ENCODE measurements at regions not wholly inside any gene's neighbourhood (a gene's known extent, or its start where the extent isn't known, plus 50 kb on each side); places are given as distances from the start of the nearest gene placed in this dataset.

DNA sequence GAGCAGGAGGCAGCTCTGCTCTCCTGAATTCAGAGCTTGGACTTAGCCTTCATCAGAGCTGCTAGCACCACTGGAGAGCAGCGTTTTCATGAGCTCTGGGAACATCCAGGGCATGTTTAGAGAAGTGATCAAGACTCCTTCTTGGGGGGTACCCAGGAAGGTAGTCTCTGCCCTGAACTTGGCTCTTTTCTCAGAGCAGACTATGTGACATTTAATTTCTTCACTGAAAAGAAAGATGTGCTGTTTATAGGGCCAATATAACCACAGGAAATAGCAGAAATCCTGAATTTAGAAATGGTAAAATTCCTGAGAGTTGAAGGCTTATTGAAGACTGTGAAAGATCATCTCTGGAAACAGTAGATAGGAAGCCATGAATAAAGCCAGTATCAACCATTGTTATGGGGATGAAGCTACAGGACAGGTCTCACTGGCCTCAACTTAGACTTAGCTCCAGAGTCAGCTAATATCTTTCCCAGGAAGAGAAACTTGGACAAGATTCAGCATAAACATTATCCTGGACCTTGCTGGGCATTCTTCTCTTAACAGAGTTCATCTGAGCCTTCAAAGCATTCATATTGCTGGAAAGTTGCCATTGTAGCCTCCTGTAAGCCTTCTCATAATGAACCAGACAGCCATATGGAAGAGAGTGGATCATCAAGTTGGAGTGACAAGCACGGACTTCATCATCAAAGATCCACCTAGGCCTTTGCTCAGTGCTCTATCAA is 386.6 kb upstream of the THBS1 start:
- DNase-seq: no peak

DNA sequence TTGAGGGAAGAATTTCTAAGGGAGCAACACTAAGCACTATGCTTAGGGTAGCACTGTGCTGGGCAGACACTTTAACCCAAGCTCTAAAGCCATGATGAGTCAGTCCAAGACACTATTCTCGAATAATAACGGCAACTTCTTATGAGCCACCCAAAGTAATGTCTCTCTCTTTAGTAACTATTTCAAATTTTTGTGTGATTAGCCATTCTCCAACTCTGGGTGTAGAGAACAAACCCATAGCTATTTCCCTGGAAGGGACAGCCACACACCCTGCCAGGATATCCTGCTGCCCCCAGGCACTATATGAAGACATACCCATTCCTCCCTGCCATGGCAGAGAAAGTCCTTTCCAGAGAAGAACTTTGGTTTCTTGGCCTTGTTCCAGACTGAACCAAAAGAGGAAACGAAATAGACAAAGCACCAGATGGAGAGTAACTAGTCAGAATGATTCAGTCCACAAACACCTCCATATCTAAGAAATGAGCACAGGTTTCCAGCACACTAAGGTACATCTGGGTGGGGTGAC is 384.9 kb upstream of the THBS1 start:
- DNase-seq: no peak

DNA sequence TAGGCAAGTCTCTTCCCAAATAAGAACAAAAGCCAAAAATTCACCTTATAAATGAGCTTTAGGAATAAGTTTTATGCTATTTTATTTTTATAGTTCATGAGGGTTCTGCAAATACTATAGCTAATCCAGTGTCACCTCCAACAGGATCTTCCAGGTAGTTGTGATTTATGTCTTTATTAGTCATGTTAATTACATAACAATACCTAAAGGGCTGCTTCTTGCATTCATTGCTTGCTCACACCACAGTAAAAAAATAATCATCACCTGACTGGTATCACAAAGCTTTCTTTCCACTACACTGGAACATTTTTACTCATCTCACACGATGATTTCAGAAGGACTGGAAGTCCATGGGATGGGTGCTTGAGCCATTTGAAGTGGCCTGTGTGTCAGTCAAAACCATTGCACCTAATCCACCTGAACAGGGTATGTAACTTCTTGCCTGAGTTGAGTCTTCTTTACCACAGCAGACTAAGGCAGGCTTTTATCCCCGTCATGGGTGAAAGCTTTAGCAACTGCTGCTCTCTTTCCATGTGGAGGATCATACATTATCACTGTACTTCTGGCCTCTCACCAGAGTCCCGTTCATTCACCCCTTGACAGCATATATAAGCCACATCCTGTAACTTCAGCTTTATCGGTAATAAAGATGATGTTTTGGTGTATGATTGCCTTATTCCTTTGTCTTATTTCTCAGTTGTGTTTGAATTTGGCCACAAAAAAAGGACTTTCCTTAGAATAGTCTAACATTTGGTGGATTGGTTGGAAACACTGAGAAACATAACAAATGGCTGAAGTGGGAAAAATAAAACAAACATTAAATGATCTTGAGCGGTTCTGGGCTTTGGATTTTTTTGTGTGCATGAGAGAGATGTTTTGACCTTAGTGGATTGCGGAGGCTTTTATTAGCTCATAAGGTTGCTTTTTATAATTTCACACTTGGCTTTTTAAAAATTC is 382.6 kb upstream of the THBS1 start:
- no peak for DNase-seq

DNA sequence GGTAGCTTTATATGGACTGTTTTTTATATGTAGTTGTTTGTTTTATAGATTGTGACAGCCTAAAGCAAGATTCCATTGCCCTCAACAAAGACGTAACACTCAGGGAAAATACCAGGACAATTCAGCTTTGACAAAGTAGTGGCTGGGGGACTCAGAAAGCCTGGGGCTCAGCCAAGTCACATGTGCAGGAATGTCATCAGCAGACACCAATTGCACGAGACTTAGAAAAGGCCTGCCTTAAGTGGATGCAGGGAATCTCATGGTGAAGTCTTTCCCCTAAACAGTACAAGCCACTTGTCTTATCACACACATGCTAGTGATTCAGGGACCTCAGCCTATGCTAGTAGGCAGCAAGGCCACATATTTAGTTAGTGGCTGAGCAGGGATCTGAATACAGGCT is 381.8 kb upstream of the THBS1 start:
- DNase-seq: no peak

DNA sequence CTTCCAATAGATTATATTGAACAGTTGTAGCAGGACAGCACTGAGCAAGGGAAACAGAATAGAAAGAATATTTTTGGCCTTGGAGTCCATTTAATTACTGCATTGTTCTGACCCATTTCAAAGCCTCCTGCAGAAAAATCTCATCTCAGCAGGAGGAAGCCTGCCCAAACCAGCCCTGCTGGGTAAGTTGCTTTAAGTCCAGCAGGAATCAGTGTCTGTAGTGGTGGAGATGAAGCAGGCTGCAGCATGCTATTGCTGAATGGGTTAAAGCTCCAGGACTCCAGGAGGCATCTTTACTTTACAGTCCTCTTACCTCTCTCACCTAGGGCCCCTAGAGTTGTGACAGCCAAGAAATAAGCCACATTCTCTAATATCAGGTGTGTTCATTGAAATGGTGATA is 380.3 kb upstream of the THBS1 start:
- DNase-seq: no peak

DNA sequence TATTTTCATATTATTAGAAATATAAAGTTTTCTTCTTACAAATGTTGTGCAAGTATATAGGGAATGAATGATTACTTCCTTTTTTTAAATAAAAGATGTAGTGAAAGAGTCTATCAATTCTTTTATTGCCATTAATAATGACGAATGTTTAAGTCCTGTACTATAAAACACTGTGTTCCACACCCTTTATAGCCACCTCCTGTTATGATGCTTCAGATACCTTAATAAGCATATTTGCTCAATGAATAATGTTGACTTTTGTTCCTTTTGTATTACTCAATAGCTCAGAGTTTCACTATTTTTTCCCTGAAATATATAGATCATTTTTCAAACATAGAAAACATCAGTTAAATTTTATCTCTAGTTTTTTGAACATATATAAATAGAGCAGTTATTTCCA is 378.2 kb upstream of the THBS1 start:
- no peak for DNase-seq

DNA sequence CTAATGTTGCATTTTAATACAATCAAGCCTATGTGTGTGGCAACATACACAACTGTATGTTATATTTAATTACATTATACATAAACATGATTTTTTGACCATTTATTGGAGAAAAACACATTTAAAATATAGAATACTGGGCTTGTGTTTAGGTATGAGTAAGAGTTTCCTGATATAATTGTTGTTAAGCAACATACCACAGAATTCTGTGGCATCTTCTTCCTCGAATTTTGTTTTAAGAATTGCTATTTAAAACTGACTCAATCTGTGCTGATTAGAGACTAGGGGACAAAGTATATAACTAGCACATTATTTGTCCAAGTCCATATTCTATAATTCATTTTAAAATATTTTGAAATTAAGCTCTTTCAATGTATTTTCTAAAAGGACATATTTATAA is 376.8 kb upstream of the THBS1 start:
- no peak for DNase-seq

DNA sequence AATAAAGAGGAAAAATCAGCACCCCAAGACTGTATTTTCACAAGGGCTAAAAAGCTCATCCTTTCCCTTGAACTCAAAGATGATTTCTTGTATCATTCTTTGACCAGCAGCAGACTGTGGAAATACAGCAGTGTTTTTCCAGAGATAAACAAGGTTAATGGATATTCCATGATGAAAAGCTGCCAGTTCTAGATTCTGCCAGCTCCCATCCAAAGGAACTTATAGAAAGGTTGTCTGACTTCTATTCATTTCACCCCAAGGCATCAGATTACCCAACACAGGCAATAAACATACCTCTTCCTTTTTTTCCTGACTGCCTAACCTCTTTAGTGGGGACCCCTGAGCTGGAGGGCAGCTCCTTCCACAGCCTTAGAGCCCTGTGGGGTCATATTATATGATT is 375.8 kb upstream of the THBS1 start:
- no peak for DNase-seq

DNA sequence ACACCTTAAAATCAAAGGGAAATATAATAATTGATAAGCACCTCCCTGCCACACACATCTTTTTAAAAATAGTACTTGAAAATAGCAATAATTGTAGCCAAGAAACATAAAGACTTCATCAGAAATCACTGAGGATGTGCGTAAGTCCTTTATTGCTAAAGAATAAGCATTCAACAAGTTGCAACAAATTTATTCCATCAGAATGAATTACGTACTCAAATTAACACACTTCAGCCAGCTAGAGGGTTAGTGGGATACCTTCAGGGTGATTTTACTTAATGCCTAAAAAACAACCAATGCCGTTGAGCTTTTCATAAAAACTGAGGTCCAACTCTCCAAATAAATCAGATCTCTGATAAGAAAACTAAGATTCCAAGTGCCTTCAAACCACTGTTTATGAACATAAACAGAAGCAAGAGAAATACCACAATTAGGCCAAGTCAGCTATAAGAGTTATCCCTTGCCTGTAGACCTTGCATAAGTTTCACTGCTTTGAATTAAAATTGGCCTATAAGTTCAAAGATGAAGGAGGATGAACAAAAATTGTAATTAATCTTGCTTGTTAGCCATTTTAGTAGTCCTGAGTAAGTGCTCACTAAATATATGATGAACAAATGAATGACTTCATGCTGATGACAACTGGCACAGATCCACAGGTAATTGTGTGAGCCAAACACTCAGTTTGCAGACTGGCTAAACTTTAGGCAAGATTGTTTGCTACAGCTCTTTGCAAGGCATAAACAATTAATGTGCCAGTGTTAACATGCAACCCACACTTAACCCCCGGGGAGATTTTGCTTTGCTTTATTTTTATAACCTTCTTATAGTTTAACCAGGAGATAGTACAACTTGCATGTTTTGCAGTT is 375.1 kb upstream of the THBS1 start:
- no peak for DNase-seq

DNA sequence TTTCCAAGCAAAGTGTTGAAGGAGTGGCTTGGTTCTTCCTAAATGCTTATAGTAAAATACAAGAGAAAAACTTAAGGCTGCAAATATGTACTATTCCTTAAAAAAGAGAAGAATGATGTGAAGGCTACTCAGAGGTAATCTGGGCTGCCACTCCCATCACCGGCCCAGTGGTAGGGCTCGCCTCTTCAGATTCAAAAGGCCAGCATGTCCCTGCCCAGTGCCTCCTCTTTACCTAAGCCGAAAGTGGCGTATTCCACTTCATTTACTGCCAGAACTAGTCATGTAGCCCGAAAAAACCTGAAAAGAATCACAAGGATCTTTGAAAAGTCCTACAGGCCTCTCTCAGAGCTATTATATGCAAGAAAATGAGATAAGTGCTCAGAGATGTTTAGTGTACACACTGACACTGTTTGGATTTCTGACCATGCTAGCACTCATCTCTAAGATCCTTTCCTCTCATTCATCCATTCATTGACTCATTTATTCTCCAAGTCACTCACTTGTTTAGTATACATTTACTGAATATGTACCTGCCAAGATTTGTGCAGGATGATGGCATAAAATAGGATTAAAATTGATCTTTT is 373.3 kb upstream of the THBS1 start:
- DNase-seq: no peak

DNA sequence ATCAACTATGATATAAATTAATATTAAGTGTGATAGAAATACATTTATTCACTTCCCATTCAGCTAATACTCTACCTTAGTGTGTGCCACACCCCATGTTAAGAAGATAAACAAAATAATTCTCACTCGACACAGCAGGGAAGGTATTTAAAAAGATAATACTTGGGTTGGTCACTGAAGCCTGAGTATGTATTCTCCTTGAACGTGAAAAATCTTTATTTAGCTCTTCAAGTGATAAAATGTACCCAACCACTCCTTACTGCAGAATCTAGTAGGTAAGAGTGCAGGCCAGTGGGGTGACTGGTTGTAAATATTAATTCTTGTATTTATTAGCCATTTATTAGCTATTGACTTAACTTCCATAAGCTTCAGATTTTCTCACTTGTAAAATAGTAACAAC is 372.7 kb upstream of the THBS1 start:
- DNase-seq: no peak

DNA sequence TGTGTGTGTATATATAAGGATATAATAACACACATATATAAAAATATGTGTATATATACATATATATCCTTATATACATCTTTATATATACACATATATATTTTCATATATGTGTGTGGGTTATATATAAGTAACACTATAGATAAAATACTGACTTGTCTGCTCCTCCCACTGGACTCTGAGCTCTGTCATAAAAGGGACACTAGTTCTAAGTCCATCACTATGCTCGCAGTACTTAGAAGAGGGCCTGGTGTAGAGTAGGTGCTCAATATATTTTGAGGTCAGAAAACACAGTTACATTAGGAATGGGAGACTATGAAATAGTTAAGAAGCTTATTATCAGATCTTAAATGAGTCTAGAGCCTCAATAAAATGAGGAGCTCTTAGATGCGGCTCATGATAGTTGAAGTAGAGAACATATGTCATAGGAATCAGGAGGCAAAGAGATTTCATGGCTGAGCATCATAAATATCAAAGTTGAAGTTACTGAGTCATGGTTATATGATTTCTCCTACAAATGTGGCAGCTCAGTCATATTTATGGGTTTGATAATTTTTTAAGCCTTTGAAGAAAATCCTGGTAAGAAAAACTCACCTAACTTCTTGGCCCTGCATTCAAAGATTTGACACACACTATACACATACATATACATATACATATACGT is 371.2 kb upstream of the THBS1 start:
- DNase-seq: no peak

DNA sequence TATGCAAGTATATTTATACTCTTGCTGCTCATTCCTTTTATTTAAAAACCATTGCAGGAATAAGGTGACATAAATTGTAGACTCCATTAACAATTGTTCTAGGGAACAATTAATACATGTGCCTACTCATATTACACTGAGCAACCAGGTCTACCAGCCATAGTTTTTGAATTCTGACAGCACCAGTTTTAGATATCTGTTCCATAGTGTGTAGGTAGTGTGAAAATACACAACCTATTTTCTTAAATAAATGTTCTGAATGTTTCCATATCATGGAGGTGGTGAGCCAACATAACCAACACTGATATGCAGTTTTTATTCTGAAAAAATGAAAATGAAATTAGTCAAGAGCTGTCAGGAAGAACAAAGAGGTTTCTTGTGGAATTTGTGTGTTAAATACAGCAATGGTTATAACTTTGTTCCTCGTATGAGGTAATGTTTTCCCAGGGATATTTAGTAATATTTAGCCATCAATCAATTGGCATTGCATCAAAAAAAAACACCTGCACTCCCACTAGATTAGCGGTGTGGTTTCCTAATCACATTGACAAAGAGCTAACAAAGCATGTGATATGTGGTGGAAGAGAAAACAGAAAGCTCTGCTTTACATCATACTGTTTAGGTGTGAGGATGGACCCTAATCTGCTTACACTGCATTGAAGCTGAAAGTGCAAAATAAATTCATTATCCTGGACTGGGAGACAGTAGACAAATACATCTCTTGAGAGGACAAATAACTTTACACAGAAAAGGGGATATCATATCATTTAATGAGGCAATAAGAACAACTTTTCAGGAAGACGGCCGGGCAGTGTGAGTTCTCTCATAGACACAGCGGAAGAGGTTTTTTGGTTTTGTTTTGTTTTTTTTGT is 369.5 kb upstream of the THBS1 start:
- DNase-seq: no peak

DNA sequence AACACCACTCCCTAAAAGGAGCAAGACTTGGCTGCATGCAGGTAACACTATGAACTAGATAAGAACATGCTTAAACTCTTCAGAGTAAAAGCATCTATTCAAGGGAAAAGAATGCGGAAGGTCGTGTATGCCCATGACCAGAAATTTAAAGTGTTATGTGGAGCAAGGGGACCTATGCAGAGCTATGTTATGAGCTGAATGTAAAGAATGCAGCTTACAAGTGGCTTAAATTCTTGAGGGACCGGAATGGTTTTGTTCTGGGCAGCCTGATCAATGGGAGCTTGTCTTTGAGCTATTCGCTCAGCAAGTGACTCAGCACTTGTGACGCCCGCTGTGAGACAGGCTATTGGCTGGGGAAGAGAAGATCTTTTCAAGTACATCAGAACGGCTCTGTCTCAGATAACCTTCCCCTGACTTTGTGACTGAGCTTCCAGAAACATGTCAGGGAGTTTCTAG is 367.5 kb upstream of the THBS1 start:
- no peak for DNase-seq

DNA sequence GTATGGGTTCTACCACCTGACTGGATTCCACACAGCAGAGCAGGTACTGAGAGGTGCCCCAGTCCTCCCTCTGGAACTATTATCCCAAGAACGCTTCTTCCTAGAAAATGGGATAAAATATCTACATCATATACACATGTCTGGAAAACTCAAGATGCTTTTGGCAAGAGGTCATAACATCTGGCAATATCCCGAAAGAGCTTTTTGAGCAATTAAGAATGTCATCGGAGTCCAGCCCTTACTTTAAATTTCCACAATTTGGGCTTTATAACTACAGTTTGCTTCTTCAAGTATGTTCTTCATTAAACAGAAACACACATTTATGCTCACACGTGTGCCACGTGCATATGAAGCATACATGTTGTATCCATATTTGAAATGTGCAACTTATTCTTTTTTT is 365.9 kb upstream of the THBS1 start:
- no peak for DNase-seq

DNA sequence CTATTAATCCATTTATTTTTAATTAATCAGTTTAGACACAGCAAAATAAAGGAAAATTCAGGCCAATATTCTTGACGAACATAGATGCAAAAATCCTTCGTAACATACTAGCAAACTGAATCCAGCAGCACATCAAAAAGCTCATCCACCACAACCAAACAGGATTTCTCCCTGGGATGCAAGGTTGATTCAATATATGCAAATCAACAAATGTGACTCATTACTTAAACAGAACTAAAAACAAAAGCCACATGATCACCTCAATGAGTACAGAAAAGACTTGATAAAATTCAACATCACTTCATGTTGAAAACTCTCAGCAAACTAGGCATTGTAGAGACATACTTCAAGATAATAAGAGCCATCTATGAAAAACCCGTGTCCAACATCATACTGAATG is 364.1 kb upstream of the THBS1 start:
- DNase-seq: no peak

DNA sequence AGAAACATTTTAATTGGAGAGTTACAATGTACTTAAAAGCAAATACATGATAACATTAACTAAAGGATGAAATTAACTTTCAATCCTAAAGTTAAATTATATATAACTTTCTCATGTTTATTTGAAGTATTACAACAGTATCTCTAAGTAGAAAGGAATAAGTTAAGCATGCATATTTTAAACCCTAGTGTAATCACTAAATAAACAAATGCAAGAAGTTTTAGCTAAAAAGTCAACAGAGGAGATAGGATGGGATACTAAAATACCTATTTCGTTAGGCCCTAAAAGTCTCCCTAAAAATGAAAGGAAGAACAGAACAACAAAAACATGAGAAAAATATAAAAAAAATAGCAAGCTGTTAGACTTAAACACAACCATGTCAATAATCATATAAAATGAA is 361.3 kb upstream of the THBS1 start:
- DNase-seq: no peak

DNA sequence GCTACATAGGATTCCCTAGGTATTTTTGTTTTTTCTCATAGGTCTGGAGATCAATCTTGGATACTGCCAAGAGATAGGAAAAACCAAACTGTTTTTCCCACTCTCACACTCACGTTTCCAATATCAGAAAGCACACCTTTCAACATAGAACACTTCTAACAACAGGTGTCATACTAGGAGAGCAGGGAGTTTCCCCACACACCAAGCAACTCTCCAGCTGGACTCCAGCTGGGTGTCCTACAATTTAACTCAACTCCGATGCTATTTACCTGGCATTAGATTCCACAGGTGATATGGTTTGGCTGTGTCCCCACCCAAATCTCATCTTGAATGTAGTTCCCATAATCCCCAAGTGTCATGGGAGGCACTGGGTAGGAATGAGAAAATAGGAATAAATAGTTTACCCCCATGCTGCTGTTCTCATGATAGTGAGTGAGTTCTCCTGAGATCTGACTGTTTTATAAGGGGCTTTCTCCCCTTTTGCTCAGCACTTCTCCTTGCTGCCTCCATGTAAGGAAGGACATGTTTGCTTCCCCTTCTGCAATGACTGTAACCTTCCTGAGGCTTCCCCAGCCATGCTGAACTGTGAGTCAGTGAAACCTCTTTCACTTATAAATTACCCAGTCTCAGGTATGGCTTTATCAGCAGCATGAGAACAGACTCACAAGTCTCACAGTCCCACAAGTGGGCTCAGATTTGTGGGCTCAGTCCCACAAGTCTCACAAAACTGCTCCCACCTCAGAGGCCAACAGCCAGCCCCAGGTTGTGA is 354.5 kb upstream of the THBS1 start:
- no peak for DNase-seq

DNA sequence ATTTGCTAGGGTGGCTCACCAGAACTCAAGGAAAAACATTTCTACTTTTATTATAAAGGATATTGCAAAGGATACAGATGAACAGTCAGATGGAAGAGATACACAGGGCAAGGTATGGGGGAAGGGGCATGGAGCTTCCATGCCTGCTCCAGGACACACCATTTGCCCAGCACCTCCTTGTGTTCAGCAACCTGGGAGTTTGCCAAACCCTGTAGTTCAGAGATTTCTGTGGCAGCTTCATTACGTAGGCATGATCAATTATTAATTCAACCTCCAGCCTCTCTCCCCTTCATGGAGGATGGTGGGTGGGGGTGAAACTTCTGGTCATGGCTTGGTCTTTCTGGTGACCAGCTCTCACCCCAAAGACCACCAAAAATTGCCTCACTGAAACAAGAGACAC is 353.9 kb upstream of the THBS1 start:
- DNase-seq: no peak

DNA sequence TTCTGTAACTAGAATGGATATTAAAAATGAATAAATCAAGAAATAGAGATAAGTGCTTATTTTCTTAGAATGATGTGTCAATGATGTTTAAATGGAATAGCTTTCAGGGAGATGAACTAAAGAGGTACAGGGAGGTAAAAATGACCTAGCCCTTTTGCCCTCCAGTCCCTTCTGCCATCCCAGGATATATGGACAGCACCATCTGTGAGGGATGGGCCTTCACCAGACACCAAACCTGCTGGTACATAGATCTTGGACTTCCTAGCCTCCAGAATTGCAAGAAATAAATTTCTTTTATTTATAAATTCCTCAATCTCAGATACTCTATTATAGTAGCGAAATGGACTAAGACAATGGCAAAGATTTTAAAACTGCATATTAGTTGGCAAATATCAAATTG is 352.0 kb upstream of the THBS1 start:
- DNase-seq: no peak
